Breast epithelium (tissue), 3 donors: ENCODE measurements at regions not wholly inside any gene's neighbourhood (a gene's known extent, or its start where the extent isn't known, plus 50 kb on each side); places are given as distances from the start of the nearest gene placed in this dataset.

Source experiments
- CTCF ChIP-seq, 3 donors: fragments of 450-650 bp; IDR thresholded peaks; one replicate each; pipeline ENCODE4 v1.5.1; 2016 to 2017; ENCODE audit warnings: antibody characterized with exemption in 3 of 3, mild to moderate bottlenecking in 3 of 3, moderate library complexity in 3 of 3
- POLR2A ChIP-seq: fragments of 450-650 bp; IDR thresholded peaks from one replicate; pipeline ENCODE4 v1.6.1; 2016; ENCODE audit warnings: antibody characterized with exemption, mild to moderate bottlenecking, moderate library complexity
- POLR2AphosphoS5 ChIP-seq, 3 donors: sonication (generic); formaldehyde crosslinking; IDR thresholded peaks; one replicate each; pipeline ENCODE4 v1.6.1; 2017; ENCODE audit warnings: antibody characterized with exemption in 3 of 3

- TF ChIP-seq CTCF (IDR thresholded peaks at IDR 0.05) (no peak), POLR2A (no peak), POLR2AphosphoS5 (IDR thresholded peaks at IDR 0.05) (no peak)
Measured at GRCh38 chr1:56289260-56289659, 290.1 kb downstream of the PLPP3 start.
